ENCODE measurements at regions not wholly inside any gene's neighbourhood (a gene's known extent, or its start where the extent isn't known, plus 50 kb on each side); places are given as distances from the start of the nearest gene placed in this dataset.
"Not testable (repeated sequence)": the region's sequence is repeated elsewhere in the genome, so short reads cannot be mapped to it uniquely, and the experiment has no call there.

DNA sequence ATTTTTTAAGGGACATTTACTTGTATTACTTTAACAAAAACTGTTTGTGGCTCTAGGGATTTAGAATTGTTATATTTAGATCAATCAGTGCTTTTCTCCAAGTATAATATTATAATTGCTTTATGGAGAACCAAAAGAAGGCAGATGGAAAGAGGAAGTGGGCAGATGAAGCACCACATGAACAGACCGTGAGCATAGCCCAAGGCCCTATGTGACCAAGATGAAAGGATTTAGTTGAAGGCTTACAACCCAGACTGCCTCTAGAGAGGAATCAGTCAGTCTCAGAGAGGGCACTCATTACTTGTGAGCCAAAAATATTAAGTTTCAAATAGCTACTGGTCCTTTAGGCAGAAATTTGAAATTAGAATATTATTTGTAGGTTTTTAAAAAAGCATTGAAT lies 102.3 kb upstream of the IMPG1 start:
- in situ Hi-C loops (cut with HindIII; ENCODE audit: low pct_ligation_motif_present, low sequenced_read_pairs), result no loop called here
- H3K4me3 ChIP-seq (ENCODE audit: low read depth, low read length), result no peak overlapping the region
- no peak for DNase-seq
- H3K27me3 ChIP-seq (replicated peaks), result no peaks in the 10 kb centered on the region
- TF ChIP-seq, protein P1, sequence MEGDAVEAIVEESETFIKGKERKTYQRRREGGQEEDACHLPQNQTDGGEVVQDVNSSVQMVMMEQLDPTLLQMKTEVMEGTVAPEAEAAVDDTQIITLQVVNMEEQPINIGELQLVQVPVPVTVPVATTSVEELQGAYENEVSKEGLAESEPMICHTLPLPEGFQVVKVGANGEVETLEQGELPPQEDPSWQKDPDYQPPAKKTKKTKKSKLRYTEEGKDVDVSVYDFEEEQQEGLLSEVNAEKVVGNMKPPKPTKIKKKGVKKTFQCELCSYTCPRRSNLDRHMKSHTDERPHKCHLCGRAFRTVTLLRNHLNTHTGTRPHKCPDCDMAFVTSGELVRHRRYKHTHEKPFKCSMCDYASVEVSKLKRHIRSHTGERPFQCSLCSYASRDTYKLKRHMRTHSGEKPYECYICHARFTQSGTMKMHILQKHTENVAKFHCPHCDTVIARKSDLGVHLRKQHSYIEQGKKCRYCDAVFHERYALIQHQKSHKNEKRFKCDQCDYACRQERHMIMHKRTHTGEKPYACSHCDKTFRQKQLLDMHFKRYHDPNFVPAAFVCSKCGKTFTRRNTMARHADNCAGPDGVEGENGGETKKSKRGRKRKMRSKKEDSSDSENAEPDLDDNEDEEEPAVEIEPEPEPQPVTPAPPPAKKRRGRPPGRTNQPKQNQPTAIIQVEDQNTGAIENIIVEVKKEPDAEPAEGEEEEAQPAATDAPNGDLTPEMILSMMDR (IDR thresholded peaks at IDR 0.05; ENCODE audit: low read depth, low read length, missing control alignments), result no peak
- H3K36me3 ChIP-seq (replicated peaks), result no peaks in the 10 kb centered on the region
- no peak overlapping the region for H3K27ac ChIP-seq

DNA sequence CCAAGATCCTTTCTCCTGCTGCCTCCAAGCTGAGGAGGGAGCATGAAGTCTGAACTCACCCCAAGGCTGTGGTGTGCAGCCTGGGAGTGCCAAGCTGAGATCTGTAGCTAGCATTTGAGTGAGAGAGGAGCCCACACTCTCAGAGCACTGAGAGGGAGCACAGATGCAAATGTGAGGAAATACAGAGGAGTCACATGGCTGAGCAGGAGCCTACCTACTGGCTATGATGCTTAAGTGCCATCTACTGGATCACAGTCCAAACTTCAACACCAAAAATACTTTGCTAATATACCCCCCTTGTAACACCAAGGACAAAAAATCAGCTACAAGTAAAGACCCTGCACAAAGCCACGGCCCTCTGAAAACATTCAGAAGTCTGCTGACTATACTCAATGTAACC lies 94.4 kb upstream of the IMPG1 start:
- H3K4me3 ChIP-seq (ENCODE audit: low read depth, low read length), result no peak overlapping the region
- TF ChIP-seq, protein P1 (IDR thresholded peaks at IDR 0.05; ENCODE audit: low read depth, low read length, missing control alignments), result no peak
- in situ Hi-C loops (cut with HindIII; ENCODE audit: low pct_ligation_motif_present, low sequenced_read_pairs), result no loop called here

DNA sequence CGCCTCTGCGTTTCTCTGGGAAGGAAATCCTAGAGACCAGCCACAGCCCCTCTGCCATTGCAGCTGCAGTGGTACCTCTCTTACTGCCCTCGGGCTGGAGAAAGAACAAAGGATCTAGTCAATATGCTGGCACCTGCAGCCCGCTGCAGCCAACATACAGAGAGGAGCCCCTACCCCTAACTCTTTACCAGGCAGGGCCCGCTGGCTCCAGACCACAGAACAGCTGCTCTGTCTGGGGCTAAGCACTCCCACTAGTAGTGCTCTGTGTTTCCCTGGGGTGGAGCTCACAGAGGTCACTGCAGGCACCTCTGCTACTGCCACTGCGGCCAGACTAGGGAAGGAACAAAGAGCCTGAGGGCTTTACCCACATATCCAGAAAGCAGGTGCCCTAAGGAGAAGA lies 93.8 kb upstream of the IMPG1 start:
- in situ Hi-C loops (cut with HindIII; ENCODE audit: low pct_ligation_motif_present, low sequenced_read_pairs), result no loop called here
- H3K27me3 ChIP-seq (replicated peaks), result no peaks in the 10 kb centered on the region
- H3K36me3 ChIP-seq (replicated peaks), result no peaks in the 10 kb centered on the region
- no peak overlapping the region for H3K4me3 ChIP-seq (ENCODE audit: low read depth, low read length)
- no peak overlapping the region for H3K27ac ChIP-seq
- TF ChIP-seq, protein P1 (IDR thresholded peaks at IDR 0.05; ENCODE audit: low read depth, low read length, missing control alignments), result no peak
- DNase-seq, result no peak

More for the DNA sequence above, 94.4 kb upstream of the IMPG1 start:
- no peaks in the 10 kb centered on the region for H3K27me3 ChIP-seq (replicated peaks)
- H3K27ac ChIP-seq, result no peak overlapping the region
- H3K36me3 ChIP-seq (replicated peaks), result no peaks in the 10 kb centered on the region
- no peak for DNase-seq

DNA sequence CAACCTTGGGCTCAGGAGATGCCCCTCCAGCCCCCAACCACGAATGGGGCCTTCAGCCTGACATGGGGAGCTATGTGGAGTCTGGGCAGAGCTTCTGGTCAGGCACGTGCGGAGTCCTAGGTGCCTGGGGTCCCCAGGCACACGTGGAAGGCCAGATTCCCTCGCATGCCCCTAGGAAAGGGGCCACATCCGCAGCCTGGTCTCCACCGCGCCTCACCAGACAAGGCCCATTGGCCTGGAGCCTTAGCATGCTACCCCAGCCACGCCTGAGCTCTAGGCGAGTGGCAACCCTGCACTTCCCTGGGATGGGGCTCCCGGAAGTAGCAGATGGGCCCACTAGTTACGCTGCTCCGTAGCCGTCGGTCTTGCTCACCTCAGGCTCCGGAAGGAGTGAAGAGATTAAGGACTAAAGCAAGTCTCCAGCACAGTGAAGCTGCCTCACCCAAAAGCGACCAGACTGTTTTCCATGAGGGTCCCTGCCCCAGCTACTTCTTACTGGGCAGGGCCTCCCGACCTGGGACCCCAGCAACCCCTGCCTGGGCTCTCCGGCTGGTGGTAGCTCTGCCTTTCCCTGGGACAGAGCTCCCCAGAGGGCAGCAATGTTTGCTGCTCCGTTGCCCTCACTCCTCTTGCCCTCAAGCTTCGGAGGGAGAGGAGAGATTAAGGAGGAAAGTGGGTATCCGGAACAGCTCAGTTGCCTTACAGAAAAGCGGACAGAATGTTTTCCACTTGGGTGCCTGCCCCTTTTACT lies 93.2 kb upstream of the IMPG1 start:
- Histone ChIP-seq H3K27ac (no peak overlapping the region), H3K36me3 (replicated peaks) (no peaks in the 10 kb centered on the region), H3K4me3 (ENCODE audit: low read depth, low read length) (no peak overlapping the region), H3K27me3 (replicated peaks) (no peaks in the 10 kb centered on the region)
- TF ChIP-seq, protein P1 (IDR thresholded peaks at IDR 0.05; ENCODE audit: low read depth, low read length, missing control alignments), result no peak
- in situ Hi-C loops (cut with HindIII; ENCODE audit: low pct_ligation_motif_present, low sequenced_read_pairs), result no loop called here
- no peak for DNase-seq

DNA sequence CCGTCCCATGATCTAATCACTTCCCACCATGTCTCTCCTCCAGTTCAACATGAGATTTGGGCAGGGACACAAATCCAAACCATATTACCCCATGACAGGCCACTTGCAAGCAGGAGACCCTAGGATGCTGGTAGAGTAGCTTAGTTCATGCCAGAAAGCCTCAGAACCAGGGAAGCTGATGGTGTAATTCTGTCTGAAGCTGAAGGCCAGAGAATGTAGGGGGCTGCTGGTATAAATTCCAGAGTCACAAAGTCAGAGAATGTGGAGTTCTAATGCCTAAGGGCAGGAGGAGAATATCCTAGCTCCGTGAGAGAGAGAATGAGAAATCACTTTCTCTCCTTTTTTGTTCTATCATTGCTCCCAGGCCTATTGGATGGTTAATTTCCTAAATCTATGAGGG lies 90.3 kb upstream of the IMPG1 start:
- no peaks in the 10 kb centered on the region for H3K27me3 ChIP-seq (replicated peaks)
- H3K27ac ChIP-seq, result no peak overlapping the region
- TF ChIP-seq, protein P1 (IDR thresholded peaks at IDR 0.05; ENCODE audit: low read depth, low read length, missing control alignments), result no peak
- in situ Hi-C loops (cut with HindIII; ENCODE audit: low pct_ligation_motif_present, low sequenced_read_pairs), result no loop called here
- H3K36me3 ChIP-seq (replicated peaks), result no peaks in the 10 kb centered on the region
- no peak for DNase-seq
- no peak overlapping the region for H3K4me3 ChIP-seq (ENCODE audit: low read depth, low read length)

DNA sequence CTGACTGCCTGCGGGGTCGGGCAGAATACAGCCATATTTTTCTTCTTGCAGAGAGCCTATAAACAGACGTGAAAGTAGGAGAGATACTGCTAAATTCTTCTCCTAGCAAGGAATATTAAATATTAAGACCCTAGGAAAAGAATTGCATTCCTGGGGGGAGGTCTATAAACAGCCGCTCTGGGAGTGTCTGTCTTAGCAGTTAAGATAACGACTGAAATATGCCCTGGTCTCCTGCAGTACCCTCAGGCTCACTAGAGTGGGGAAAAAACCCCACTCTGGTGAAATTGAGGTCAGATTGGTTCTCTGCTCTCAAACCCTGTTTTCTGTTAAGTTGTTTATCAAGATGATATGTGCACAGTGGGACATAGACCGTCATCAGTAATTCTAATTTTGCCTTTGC lies 85.3 kb upstream of the IMPG1 start:
- DNase-seq; H3K27ac ChIP-seq; in situ Hi-C loops (cut with HindIII; ENCODE audit: low pct_ligation_motif_present, low sequenced_read_pairs); H3K4me3 ChIP-seq (ENCODE audit: low read depth, low read length); H3K36me3 ChIP-seq (replicated peaks); H3K27me3 ChIP-seq (replicated peaks): not testable (repeated sequence)
